ENCODE measurements at regions not wholly inside any gene's neighbourhood (a gene's known extent, or its start where the extent isn't known, plus 50 kb on each side); places are given as distances from the start of the nearest gene placed in this dataset.
"Not testable (repeated sequence)": the region's sequence is repeated elsewhere in the genome, so short reads cannot be mapped to it uniquely, and the experiment has no call there.

- no peak overlapping the region for H3K4me3 ChIP-seq (ENCODE audit: low read depth, low read length)
- TF ChIP-seq CTCF (IDR thresholded peaks at IDR 0.05; ENCODE audit: control insufficient read depth, extremely low read depth, insufficient read depth), result no peak
Observed at GRCh38 chr20:52425701-52426100, 234.1 kb upstream of the ZFP64 start.

GRCh38 chr20:52425253-52425652 lies 233.7 kb upstream of the ZFP64 start:
- DNase-seq (ENCODE audit: low read depth), result no peak
- H3K4me3 ChIP-seq (ENCODE audit: low read depth, low read length), result no peak overlapping the region

More at GRCh38 chr20:52425701-52426100, 234.1 kb upstream of the ZFP64 start:
- no peak for DNase-seq (ENCODE audit: low read depth)

GRCh38 chr20:52424357-52424942 lies 232.9 kb upstream of the ZFP64 start:
- not testable (repeated sequence) for H3K4me3 ChIP-seq (ENCODE audit: low read depth, low read length); DNase-seq (ENCODE audit: low read depth)

More at GRCh38 chr20:52425253-52425652, 233.7 kb upstream of the ZFP64 start:
- TF ChIP-seq CTCF (IDR thresholded peaks at IDR 0.05; ENCODE audit: control insufficient read depth, extremely low read depth, insufficient read depth), result no peak

GRCh38 chr20:52423536-52424140 lies 232.1 kb upstream of the ZFP64 start:
- H3K4me3 ChIP-seq (ENCODE audit: low read depth, low read length); DNase-seq (ENCODE audit: low read depth): not testable (repeated sequence)

- TF ChIP-seq CTCF (IDR thresholded peaks at IDR 0.05; ENCODE audit: control insufficient read depth, extremely low read depth, insufficient read depth), result no peak
- no peak for DNase-seq (ENCODE audit: low read depth)
- H3K4me3 ChIP-seq (ENCODE audit: low read depth, low read length), result no peak overlapping the region
Observed at GRCh38 chr20:52422574-52423336, 231.2 kb upstream of the ZFP64 start.

GRCh38 chr20:52420805-52421204 lies 229.2 kb upstream of the ZFP64 start:
- H3K4me3 ChIP-seq (ENCODE audit: low read depth, low read length), result no peak overlapping the region
- no peak for DNase-seq (ENCODE audit: low read depth)
- TF ChIP-seq CTCF (IDR thresholded peaks at IDR 0.05; ENCODE audit: control insufficient read depth, extremely low read depth, insufficient read depth), result no peak

GRCh38 chr20:52419205-52419604 lies 227.6 kb upstream of the ZFP64 start:
- no peak for TF ChIP-seq CTCF (IDR thresholded peaks at IDR 0.05; ENCODE audit: control insufficient read depth, extremely low read depth, insufficient read depth)
- H3K4me3 ChIP-seq (ENCODE audit: low read depth, low read length), result no peak overlapping the region
- no peak for DNase-seq (ENCODE audit: low read depth)

Data from LNCaP clone FGC (cell line).